Esophagus muscularis mucosa (tissue), 4 donors: ENCODE measurements at regions not wholly inside any gene's neighbourhood (a gene's known extent, or its start where the extent isn't known, plus 50 kb on each side); places are given as distances from the start of the nearest gene placed in this dataset.

ENCODE experiments used
- DNase-seq: peaks from one replicate; pipeline ENCODE4 v3.0.0-alpha.2; 2017; ENCODE audit errors: extremely low spot score
- H3K27ac ChIP-seq, 4 donors: fragments of 200-600 bp; sonication (generic); replicated peaks in 1 of 4; 1 replicate in 3 of 4; 2 replicates in 1 of 4; pipeline ENCODE4 v1.5.1; 2016 to 2019; ENCODE audit warnings: mild to moderate bottlenecking in 1 of 4
- H3K27me3 ChIP-seq, 4 donors: fragments of 200-600 bp; sonication (generic); one replicate each; pipeline versions ENCODE4 v1.5.1 to v1.6.0; 2016 to 2019
- H3K36me3 ChIP-seq, 4 donors: fragments of 200-600 bp; sonication (generic); one replicate each; pipeline ENCODE4 v1.5.1; 2016 to 2019
- H3K4me1 ChIP-seq, 4 donors: fragments of 200-600 bp; sonication (generic); one replicate each; pipeline ENCODE4 v1.5.1; 2016 to 2019
- H3K4me3 ChIP-seq, 4 donors: fragments of 200-600 bp; sonication (generic); 1 replicate in 2 of 4; 2 replicates in 2 of 4; pipeline ENCODE4 v1.5.1; 2016 to 2019; ENCODE audit warnings: mild to moderate bottlenecking in 4 of 4, moderate library complexity in 1 of 4
- H3K9me3 ChIP-seq, 4 donors: fragments of 200-600 bp; sonication (generic); 1 replicate in 3 of 4; 2 replicates in 1 of 4; pipeline ENCODE4 v1.5.1; 2016 to 2019
- CTCF ChIP-seq, 3 experiments: fragments of 200-600 bp in 2 of 3; fragments of 450-650 bp in 1 of 3; sonication (generic) in 2 of 3; IDR thresholded peaks; one replicate each; pipeline ENCODE4 v1.5.1; 2017 to 2019; ENCODE audit warnings: antibody characterized with exemption in 3 of 3, mild to moderate bottlenecking in 2 of 3, moderate library complexity in 1 of 3
- EP300 ChIP-seq: sonication (generic); formaldehyde crosslinking; IDR thresholded peaks from one replicate; pipeline ENCODE4 v1.6.1; 2017; ENCODE audit warnings: antibody characterized with exemption
- POLR2A ChIP-seq: fragments of 450-650 bp; IDR thresholded peaks from one replicate; pipeline ENCODE4 v1.6.1; 2017; ENCODE audit warnings: antibody characterized with exemption, moderate library complexity, mild to moderate bottlenecking, low read depth
- POLR2AphosphoS5 ChIP-seq, 2 donors: sonication (generic); formaldehyde crosslinking; IDR thresholded peaks; one replicate each; pipeline ENCODE4 v1.6.1; 2017; ENCODE audit warnings: antibody characterized with exemption in 2 of 2
- WGBS: methylation state at CpG from one replicate; pipeline ENCODE4 v1.1.5; 2018; 5-methylcytosine and 5-hydroxymethylcytosine counted together
- intact Hi-C: fragments of 100-400 bp; cut with DNase I; formaldehyde crosslinking; loops from one replicate; pipeline ENCODE4 v1.15.1; 2023

- H3K4me3 ChIP-seq: no peak overlapping the region
- DNase-seq: no peak
- no peaks in the 10 kb centered on the region for H3K9me3 ChIP-seq
- no peaks in the 10 kb centered on the region for H3K4me1 ChIP-seq
- intact Hi-C loops: no loop called here
- no peak overlapping the region for H3K27ac ChIP-seq
- H3K36me3 ChIP-seq: no peaks in the 10 kb centered on the region
- TF ChIP-seq POLR2AphosphoS5 (IDR thresholded peaks at IDR 0.05) (no peak), POLR2A (no peak), CTCF (IDR thresholded peaks at IDR 0.05) (no peak), EP300 (no peak)
- no peaks in the 10 kb centered on the region for H3K27me3 ChIP-seq
Observed at GRCh38 chr3:98962951-98963350, 61.5 kb upstream of the DCBLD2 start.

GRCh38 chr3:98962189-98962930 lies 60.9 kb upstream of the DCBLD2 start:
- TF ChIP-seq POLR2A (no peak), EP300 (no peak), CTCF (IDR thresholded peaks at IDR 0.05) (no peak), POLR2AphosphoS5 (IDR thresholded peaks at IDR 0.05) (no peak)
- intact Hi-C loops: no loop called here
- WGBS: 91% methylated on average over 4 of the region's 4 CpGs

GRCh38 chr3:98961161-98962155 lies 60.0 kb upstream of the DCBLD2 start:
- intact Hi-C loops: no loop called here
- Histone ChIP-seq H3K27ac (no peak overlapping the region), H3K4me1 (no peaks in the 10 kb centered on the region), H3K9me3 (no peaks in the 10 kb centered on the region), H3K4me3 (no peak overlapping the region), H3K36me3 (no peaks in the 10 kb centered on the region), H3K27me3 (no peaks in the 10 kb centered on the region)
- WGBS: 78% methylated on average over 2 of the region's 2 CpGs
- no peak for DNase-seq
- TF ChIP-seq POLR2AphosphoS5 (IDR thresholded peaks at IDR 0.05) (no peak), EP300 (no peak), POLR2A (no peak), CTCF (IDR thresholded peaks at IDR 0.05) (no peak)

More at GRCh38 chr3:98962189-98962930, 60.9 kb upstream of the DCBLD2 start:
- H3K36me3 ChIP-seq: no peaks in the 10 kb centered on the region
- no peaks in the 10 kb centered on the region for H3K4me1 ChIP-seq
- no peaks in the 10 kb centered on the region for H3K27me3 ChIP-seq
- no peaks in the 10 kb centered on the region for H3K9me3 ChIP-seq
- no peak for DNase-seq
- no peak overlapping the region for H3K4me3 ChIP-seq
- H3K27ac ChIP-seq: no peak overlapping the region

GRCh38 chr3:98957681-98958080 lies 56.2 kb upstream of the DCBLD2 start:
- intact Hi-C loops: no loop called here
- H3K27ac ChIP-seq: no peak overlapping the region
- no peaks in the 10 kb centered on the region for H3K36me3 ChIP-seq
- DNase-seq: no peak
- no peaks in the 10 kb centered on the region for H3K4me1 ChIP-seq
- TF ChIP-seq CTCF (IDR thresholded peaks at IDR 0.05) (no peak), POLR2AphosphoS5 (IDR thresholded peaks at IDR 0.05) (no peak), EP300 (no peak), POLR2A (no peak)
- H3K27me3 ChIP-seq: no peaks in the 10 kb centered on the region
- H3K9me3 ChIP-seq: no peaks in the 10 kb centered on the region
- H3K4me3 ChIP-seq: no peak overlapping the region
- WGBS: 81% methylated on average over 2 of the region's 2 CpGs
